CD4-positive, alpha-beta T cell treated with Interleukin-15 for 4 hours (primary cell): ENCODE measurements at regions not wholly inside any gene's neighbourhood (a gene's known extent, or its start where the extent isn't known, plus 50 kb on each side); places are given as distances from the start of the nearest gene placed in this dataset.
A peak's percentile ranks its signal among the peaks of the same experiment; 100 is the strongest.

Experiments used
- DNase-seq: peaks from one replicate; pipeline ENCODE4 v3.0.0-alpha.2; 2020; ENCODE audit warnings: low spot score

DNA sequence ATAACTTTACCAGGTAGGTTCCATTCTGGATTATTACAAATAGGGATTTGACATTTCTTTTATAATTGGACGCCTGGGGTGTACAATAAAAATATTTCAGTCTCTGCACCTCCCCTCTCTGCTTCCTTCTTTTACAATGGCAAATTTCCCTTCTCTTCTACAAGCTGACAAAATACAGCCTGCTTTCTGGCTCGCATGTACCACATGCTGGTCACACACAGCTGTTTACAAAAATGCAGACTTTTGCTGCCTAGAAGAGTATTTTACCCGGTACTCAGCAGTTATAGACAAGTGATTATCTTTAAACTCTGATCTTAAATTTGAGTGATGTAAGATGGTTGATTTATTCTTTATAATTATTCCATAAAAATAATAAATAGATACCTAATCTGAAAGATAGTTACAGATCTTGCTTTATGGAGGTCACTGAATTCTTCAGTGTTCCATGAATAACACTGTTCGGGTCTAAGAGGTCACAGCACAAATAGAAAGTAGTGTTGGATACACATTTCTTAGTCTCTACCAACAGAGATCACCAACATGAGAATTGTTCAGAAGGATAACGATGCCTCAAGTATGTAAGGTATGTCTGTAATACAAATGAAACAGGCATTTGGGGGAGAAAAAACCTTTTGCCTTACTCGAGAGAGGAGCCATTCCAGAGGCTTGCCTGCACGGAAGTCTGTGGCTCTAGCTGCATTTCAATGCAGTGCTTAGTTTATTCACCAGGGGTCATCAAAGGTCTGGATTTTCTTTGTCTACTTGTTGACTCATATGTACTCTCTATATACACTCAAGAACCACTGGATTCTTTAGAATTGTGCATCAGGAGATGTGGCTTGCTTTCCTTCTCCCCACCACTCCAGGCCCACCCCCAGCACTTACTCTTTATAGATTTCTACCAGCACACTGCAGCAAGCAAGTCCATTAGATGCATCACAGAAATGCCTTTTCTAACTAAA lies 206.6 kb upstream of the RFX3 start:
- peak; percentile 51 for DNase-seq

DNA sequence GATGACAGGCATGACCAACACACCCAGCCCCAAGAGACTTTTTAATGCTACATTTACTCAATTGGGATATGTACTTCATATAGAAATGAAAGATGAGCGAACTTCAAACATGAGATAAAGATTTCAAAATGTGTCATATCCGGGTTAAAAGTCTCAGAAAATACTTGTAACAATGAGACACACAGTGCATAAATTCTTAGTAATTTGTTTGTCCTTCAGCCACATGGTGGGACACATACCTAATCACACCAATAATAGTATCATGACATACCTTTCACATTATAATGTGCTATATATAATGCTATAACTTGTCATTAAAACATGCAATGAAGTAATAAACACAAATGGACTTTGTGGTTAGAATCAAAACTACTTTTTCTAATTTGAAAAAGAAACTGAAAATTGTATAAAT lies 204.7 kb upstream of the RFX3 start:
- no peak for DNase-seq

DNA sequence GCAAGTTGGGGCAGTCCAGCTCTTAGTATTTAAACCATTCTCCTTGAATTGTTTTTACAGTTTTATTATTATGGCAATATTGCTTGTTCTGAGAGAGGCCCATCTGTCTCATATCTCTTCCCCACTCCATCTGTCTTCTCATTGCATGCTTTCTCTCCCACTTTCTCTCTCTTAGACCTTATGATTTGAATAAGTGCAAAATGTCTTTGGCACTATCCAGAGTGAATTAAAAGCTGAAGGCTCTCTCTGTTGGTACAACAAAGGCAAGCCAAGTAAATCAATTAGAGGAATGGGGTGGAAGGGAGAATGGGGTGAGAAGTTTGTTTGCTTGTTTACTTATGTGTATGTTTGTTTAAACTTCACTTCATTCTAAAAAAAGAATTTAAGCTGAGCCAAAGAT lies 195.3 kb upstream of the RFX3 start:
- no peak for DNase-seq

DNA sequence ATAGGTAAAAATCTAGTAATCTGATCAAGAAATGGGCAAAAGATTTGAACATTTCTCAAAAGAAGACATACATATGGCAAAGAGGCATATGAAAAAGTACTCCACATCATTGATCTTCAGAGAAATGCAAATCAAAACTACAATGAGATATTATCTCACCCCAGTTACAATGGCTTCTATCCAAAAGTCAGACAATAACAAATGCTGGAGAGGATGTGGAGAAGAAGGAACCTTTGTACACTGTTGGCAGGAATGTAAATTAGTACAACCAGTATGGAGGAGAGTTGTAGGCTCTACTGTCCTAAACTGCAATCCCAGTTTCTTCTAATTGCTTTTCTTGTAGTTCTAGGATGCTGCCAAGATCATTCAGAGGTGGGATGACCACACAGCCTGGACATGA lies 193.5 kb upstream of the RFX3 start:
- no peak for DNase-seq

DNA sequence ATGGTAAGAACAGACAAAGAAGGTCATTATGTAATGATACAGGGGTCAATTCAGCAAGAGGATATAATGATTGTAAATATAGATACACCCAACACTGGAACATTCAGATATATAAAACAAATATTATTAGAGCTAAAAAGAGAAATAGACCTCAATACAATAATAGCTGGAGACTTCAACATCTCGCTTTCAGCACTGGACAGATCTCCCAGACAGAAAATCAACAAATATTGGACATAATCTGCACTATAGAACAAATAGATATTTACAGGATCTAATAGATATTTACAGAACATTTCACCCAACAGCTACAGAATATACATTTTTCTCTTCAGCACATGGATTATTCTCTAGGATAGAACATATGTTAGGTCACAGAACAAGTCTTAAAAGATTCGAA lies 190.6 kb upstream of the RFX3 start:
- DNase-seq = no peak

DNA sequence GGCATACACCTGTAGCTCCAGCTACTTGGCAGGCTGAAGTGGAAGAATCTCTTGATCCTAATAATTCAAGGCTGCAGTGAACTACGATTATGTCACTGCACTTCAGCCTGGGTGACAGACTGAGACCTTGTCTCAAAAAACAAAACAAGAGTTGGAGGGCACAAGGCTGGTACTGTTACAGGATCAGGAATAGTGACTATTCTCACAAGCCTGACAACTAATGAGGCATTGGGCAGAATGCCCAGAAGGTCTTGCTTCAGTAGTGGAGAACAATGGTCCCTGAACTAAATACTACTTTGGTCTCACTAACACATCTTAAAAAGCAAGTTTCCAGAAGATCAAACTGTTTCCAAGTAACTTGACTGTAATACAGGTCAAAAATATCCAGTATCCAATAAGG lies 182.9 kb upstream of the RFX3 start:
- DNase-seq = no peak

DNA sequence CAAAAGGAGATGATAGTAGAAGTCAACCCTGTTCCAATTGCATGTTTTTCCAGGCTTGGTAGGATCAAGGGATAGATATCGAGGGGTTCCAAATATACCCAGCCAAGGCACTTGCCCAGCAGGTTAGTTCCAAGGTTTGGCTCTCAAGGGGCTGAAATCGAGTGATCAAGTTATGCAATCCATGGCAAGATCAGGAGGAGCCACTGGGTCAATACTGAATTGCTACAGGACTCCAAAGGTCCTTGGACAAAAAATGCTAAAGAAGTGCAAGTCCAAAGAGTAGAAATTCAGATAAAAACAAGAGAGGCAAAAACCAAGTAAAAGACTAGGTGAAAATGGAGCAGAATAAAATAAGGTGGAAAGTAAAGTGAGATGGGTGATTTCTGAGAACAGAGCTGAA lies 179.1 kb upstream of the RFX3 start:
- no peak for DNase-seq

DNA sequence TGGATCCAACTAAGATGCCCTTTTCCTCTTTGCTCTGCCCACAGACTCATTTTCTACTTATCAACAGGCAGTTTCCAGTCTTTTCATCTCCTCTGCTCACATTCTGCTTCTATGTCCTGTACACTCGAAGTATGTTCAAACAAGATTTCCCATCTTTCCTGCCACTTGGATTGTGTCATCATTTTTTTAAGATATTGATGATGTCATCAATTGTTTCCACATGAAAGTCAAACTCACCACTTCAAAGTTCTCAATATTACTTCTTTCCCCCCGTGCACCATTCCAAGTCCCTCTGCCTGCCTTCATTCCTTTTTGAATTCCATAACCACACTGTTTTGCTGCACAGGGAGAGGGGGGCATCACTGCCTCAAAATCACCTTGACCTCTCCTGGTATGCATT lies 175.0 kb upstream of the RFX3 start:
- DNase-seq = no peak

DNA sequence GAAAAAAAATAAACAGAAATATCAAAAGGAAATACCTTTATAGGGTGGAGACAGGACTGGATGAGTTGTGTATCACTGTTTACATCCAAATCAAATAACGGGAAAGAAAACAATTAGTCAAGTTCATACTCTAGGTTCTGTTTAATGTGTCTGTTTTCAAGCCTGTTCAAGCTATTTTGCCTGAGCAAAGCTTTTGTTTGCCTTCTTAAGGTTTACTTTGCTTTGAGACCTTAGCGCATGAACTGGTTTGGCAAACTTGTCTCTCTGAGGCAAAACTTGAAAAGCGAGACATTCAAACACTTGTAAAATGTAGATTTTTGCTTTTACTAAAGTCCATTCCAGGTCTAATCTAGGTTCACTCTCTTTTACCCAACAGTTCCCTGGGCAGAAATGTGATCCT lies 174.1 kb upstream of the RFX3 start:
- DNase-seq = no peak

DNA sequence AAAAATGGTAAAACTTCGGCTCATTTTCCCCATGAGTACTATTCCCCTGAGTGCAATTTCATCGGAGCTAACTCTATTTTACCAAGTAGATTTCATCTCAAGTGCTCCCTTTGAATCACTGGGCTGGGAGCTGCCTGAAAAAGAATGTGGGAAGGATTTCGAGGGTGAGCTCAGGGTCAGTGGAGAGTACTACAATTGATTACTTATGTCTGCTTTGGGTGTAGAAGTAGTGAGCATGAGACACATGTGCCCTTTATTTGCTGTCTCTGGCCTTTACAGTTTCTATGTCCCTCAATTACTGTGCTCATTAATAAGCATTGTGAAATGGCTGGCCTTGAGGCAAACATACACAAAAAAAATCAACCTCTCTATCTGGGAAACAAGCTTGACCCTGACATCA lies 172.7 kb upstream of the RFX3 start:
- no peak for DNase-seq

DNA sequence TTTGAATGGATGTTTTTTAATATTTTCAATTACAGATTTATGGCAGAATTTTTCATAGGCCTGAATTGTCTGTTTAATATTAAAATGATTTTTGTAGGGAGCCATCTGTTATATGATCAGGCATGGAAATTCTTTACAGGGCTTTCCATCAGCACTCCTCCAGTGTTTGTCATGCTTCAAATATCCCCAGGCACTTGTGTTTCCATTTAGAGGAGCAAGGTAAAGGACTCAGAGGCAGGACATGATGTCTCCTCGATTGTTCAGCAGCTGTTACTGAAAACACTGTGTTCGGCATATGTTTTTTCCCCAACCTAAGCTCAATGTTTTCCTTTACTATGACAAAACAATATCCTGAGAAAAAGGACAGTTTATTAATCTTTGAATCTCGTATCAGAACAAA lies 172.3 kb upstream of the RFX3 start:
- DNase-seq = no peak

DNA sequence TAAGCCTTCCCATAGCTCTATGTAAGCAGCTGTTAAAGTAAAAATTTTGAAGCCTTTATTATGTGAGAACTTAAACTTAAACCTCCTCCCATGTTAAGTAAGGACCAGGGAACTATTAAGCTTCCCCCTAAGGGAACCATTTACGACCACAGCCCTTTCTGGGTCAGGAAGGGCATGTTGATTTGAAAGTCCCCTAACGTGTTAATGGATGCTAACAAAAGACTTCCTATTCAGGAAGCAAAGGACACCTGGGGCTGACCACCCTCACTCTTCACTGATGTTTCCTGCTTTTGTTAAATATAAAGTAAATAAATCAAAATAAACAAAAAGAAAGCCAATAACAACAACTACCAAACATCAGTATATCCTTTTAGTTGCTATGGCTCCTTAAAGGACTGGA lies 170.6 kb upstream of the RFX3 start:
- DNase-seq = no peak

DNA sequence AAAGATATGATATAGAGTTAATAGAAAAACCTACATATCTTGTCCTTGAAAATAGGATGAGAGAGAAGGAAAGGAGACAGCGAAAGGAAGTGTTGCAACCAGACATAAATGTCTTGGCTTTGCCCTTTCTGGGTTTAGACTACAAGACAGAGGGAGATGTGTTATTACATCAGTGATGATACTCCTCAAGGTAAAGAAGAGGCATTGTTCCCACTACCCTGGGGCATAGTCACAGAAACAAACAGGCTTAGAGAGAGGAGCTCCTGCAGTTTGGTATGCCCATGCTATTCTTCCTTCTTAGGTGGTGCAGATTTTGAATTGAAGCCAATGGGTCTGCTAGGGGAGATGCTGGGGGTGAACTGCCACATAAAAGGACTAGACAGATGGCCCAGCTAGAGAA lies 166.8 kb upstream of the RFX3 start:
- no peak for DNase-seq

DNA sequence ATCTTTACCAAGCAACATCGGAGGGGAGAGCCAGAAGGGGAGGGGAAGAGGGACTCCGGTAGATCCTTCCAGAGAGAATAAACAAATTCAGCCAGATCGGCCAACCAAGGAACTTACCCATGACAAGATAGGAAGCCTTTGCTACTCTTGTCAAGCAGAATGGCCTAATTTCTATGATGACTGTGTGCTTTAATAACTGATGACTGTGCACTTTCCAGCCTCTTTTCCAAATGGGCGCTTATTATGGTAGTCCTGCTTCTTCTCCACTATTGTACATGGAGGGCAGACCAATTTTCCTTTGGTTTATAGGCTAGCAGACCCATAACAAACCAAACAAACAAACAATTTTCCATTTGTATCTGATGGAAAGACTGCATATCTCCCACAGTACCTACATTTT lies 163.8 kb upstream of the RFX3 start:
- DNase-seq = no peak

DNA sequence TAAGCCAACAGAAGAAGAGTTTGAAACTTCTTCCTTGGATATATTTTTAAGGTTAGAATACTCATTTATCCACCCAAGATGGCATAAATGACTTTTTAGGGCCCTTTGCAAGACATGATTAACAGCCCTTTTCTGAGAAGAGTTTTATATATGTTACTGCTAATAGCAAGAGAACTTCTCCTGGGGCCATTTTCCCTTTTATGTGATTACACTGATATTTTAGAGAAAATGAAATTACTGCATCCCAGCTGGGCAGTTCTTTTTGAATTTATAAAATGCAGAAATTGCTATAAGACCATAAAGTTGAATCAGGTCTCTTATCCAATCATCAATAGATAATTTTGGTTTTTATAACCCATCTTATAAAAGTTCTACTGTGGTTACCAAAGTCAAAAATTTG lies 161.3 kb upstream of the RFX3 start:
- DNase-seq = no peak

DNA sequence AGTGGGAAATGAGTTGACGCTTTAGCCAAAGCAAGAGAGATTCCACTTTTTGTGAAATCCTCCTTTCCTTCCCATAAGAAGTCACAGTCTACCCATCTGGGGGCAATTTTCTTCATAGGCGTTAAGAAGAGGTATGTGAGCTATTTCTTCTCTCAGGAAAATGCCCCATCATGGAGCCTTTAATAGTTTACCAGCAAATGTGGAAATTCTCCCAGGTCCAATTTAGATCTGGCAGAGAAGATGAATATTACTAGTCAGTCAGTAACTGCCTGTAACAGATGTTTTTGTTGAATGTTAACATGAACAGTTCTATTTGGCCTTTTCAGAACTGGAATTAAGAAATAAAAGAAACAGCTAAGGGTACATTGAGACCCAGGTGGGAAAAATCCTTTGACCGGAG lies 156.4 kb upstream of the RFX3 start:
- DNase-seq = no peak

DNA sequence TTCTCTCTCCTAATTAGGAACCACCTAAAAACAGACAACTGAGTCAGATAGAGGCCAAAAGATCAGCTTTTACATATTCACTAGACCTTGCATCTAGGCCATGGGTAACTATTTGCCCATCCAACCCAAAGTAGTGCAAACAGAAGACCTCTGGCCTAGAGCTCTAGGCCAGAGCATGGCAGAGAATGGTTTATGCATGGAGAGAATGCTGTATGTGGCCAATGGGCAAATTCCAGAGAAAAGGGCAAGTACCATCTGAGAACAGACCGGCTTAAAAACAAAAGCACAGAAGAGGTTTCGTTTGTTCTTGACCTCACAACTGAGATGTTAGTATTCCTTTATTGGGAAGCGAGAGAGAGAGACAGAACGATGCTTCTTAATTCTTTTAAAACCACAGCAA lies 151.7 kb upstream of the RFX3 start:
- DNase-seq = no peak

DNA sequence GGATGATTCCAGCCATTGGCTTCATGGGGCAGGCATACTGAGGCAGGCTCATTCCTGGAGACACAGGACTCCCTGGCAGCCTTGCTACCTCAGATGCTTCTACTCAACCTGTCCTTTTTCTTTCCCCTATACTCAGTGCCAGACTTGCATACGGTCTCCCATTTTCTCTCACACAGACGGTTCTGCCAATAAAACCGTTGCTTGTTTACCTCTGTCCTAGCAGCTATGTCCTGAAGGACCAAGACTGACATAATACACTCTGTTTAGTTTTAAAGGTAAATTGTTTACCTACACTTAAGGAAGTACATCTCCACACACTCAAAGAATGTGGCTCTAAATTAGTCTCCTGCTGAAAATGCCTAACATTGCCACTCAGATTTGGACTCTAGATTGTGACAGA lies 151.0 kb upstream of the RFX3 start:
- no peak for DNase-seq

DNA sequence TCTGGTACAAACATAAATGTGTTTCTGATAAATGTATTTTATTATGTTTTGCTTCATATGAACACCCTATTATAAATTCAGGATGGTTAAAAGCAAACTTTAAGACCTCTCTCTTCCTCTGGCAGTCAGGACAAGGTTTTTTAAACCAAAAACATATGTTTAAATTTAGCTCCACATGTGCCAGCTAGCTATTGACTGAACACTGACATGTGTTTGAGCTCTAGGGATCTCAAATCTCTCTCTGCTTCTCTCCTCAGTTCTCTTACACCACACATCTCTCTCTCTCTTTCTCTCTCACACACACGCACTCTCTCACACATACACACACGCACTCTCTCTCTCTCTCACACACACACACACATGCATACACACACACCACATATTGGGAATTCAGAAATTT lies 150.1 kb upstream of the RFX3 start:
- no peak for DNase-seq

DNA sequence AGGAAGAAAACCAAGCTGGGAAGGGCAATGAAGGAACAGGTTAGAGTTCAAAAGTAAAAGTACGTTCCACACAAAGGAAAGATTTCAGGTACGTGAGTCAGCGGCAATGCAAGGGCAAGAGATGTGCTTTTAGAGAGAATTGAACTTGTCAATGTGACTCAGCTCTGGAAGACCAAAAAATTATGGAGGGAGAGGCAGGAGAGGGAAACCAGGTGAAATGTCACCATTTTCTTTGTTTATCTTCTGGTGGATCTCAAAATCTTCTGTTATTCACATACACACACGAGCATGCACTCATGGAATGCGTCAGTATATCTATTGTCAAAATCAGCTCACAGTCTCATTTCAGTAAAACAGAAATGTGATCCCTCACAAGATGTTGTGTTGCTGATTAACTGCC lies 148.8 kb upstream of the RFX3 start:
- DNase-seq = no peak

DNA sequence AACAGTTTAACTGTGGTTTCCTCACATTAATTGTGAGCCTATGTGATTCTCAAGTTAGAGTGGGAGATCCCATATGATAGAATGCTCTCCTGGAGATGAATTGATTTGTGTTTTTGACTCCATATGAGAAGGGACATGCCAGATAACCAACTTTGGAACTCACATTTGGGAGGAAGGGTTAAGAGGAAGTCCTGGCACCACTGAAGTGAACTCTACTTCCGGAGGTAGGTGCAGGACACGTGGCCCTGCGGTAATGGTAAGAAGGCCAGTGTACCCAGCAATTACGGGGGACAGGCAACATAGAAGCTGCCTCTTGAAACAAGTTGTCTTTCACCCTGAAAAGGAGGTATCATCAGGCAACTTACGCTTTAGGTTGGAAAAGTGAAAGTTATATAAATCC lies 146.6 kb upstream of the RFX3 start:
- DNase-seq = no peak

DNA sequence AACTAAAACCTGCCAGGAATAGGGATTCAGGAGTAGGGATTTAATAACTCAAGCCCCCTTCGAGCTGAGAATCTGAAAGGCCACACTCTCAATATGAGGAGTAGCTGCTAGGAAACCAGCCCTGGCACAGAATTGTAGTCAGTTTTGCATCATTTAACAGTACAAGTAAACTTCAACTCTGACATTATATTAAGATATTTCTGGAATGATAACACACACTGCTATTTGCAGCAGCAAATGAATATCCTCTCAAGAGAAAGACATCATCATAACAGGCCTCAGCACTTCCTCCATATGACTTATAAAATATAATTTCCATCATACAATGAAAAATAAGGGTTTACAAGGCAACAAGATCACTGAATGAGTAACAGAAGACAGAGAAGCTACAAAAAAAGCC lies 138.2 kb upstream of the RFX3 start:
- no peak for DNase-seq

DNA sequence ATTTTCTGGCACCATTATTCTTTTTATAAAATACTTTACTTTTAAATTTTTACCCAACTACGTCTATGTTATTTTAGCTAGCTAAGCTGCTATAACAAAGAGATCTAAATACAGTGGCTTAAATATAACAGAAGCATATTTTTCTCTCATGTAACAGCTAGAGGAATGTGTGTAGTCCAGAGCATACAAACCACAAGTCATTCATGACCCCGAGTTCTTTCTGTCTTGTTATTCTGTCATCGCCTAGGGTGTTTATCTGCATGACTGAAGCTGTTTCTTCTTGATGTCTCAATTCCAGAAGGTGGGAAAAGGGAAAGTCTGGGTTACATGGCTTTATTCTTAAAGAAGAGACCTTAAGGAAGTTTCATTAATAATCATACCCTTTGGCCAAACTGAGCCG lies 136.9 kb upstream of the RFX3 start:
- DNase-seq = no peak

DNA sequence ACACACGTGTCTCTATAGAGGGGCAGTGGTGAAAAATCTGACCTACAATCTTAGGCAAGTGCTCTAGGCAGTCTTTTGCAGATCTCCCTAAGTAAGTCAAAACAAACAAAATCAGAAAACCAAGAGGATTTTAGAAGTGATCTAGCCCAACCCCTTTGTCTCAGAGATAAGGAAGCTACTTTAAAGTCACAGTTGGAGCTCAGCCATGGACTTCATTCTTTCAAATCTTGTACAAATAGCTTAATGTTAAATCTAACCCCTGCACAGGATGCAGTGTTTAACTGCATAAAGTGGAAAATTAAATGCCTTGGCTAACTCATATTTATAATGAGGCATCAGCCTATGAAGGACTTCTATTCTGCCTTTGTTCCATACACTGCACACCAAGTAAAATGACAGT lies 135.1 kb upstream of the RFX3 start:
- DNase-seq = no peak
